ENCODE measurements at regions not wholly inside any gene's neighbourhood (a gene's known extent, or its start where the extent isn't known, plus 50 kb on each side); places are given as distances from the start of the nearest gene placed in this dataset.
"Not testable (repeated sequence)": the region's sequence is repeated elsewhere in the genome, so short reads cannot be mapped to it uniquely, and the experiment has no call there.

DNA sequence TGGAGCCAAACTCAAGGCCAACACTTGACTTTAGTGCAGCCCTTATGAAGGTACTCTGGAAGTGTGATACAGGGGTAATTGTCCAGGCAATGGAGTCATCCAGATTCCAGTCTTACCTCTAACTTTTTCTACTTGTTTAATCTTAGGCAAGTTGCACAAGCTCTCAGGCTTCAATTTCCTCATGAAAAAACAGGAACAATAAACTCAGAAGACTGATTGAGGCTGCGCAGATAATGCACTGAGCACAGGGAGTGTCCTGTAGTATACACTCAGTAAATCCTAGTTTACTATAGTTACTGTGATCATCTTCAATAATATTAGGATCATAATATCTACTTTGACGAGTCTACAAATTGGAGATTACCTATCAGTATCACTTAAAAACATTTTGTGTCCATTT, 127.5 kb upstream of the SMLR1 start:
- 70 to 81% methylated on average over 2 of the region's 2 CpGs for WGBS, 2 donors
- intact Hi-C loops (cut with DNase I; ENCODE audit: low total_unique reads), result loop anchor here (10.0 kb wide), 1 partner anchor 375 kb away; no protein-coding TSS in a partner anchor

DNA sequence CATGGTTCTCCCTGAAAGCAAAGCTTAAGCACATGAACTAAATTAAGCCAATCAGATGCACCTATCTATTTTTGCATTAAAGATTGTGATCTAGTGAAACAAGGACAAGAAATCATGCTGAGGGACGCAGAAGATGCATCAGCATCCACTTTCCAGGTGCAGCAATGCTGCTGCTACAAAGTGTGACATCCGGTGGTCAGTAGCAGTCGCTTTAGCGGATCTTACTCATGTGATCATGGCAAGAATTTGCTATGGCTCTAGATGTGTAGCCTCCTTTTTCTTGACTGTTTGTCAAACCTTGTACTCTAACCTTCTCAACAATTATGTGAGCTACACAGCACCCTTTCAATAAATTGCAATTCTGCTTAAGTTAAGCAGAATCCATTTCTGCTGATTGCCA, 126.8 kb upstream of the SMLR1 start:
- Histone ChIP-seq H3K27ac (no peak overlapping the region), H3K36me3 (ENCODE audit: low read depth, missing control alignments) (no peaks in the 10 kb centered on the region), H3K27me3 (no peaks in the 10 kb centered on the region), H3K4me3 (no peak overlapping the region), H3K4me1 (no peaks in the 10 kb centered on the region), H3K9me3 (no peaks in the 10 kb centered on the region)
- WGBS, 2 donors, result 91 to 95% methylated on average over 4 of the region's 4 CpGs
- TF ChIP-seq POLR2A (IDR thresholded peaks at IDR 0.05), result no peak
- TF ChIP-seq, protein P1, sequence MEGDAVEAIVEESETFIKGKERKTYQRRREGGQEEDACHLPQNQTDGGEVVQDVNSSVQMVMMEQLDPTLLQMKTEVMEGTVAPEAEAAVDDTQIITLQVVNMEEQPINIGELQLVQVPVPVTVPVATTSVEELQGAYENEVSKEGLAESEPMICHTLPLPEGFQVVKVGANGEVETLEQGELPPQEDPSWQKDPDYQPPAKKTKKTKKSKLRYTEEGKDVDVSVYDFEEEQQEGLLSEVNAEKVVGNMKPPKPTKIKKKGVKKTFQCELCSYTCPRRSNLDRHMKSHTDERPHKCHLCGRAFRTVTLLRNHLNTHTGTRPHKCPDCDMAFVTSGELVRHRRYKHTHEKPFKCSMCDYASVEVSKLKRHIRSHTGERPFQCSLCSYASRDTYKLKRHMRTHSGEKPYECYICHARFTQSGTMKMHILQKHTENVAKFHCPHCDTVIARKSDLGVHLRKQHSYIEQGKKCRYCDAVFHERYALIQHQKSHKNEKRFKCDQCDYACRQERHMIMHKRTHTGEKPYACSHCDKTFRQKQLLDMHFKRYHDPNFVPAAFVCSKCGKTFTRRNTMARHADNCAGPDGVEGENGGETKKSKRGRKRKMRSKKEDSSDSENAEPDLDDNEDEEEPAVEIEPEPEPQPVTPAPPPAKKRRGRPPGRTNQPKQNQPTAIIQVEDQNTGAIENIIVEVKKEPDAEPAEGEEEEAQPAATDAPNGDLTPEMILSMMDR (IDR thresholded peaks at IDR 0.05), result no peak
- no peak for DNase-seq
- intact Hi-C loops (cut with DNase I; ENCODE audit: low total_unique reads), result loop anchor here (10.0 kb wide), 1 partner anchor 376 kb away; no protein-coding TSS in a partner anchor

More for the DNA sequence above, 127.5 kb upstream of the SMLR1 start:
- H3K27me3 ChIP-seq, result no peaks in the 10 kb centered on the region
- H3K4me3 ChIP-seq, result no peak overlapping the region
- no peak for TF ChIP-seq POLR2A (IDR thresholded peaks at IDR 0.05)
- DNase-seq, result no peak
- no peak overlapping the region for H3K27ac ChIP-seq
- no peaks in the 10 kb centered on the region for H3K9me3 ChIP-seq
- no peaks in the 10 kb centered on the region for H3K4me1 ChIP-seq
- H3K36me3 ChIP-seq (ENCODE audit: low read depth, missing control alignments), result no peaks in the 10 kb centered on the region

DNA sequence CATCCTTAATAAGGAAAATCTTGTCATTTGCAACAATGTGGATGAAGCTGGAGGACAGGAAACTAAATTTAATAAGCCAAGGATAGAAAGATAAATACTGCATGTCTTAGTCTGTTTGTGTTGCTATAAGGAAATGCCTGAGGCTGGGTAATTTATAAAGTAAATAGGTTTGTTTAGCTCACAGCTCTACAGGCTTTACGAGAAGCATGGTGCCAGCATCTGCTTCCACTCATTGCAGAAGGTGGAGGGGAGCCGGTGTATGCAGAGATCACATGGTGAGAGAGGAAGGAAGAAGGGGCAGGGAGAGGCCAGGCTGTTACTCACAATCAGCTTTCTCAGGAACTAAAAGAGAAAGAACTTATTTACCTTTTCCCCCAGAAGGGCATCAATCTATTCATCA, 118.9 kb upstream of the SMLR1 start:
- H3K36me3 ChIP-seq (ENCODE audit: low read depth, missing control alignments), result no peaks in the 10 kb centered on the region
- H3K27me3 ChIP-seq, result no peaks in the 10 kb centered on the region
- no peak for DNase-seq
- intact Hi-C loops (cut with DNase I; ENCODE audit: low total_unique reads), result loop anchor here (10.0 kb wide), 1 partner anchor 384 kb away; no protein-coding TSS in a partner anchor
- no peaks in the 10 kb centered on the region for H3K4me1 ChIP-seq
- no peak overlapping the region for H3K27ac ChIP-seq
- H3K9me3 ChIP-seq, result no peaks in the 10 kb centered on the region
- no peak for TF ChIP-seq POLR2A (IDR thresholded peaks at IDR 0.05)
- TF ChIP-seq, protein P1 (IDR thresholded peaks at IDR 0.05), result no peak
- 36 to 60% methylated on average over 2 of the region's 2 CpGs for WGBS, 2 donors
- no peak overlapping the region for H3K4me3 ChIP-seq

DNA sequence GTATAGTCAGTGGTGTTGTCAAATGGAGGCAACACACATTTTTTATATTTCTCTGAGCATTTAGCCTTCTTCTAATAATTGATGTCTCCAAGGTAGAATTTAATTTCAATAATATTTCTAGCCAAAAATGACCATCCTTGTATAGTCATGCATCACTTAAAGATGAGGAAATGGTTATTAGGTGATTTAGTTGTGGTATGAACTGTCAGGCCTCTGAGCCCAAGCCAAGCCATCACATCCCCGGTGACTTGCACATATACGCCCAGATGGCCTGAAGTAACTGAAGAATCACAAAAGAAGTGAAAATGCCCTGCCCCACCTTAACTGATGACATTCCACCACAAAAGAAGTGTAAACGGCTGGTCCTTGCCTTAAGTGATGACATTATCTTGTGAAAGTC, 115.6 kb upstream of the SMLR1 start:
- H3K4me1 ChIP-seq; intact Hi-C loops (cut with DNase I; ENCODE audit: low total_unique reads); H3K27me3 ChIP-seq; H3K36me3 ChIP-seq (ENCODE audit: low read depth, missing control alignments); DNase-seq; H3K9me3 ChIP-seq; H3K27ac ChIP-seq; H3K4me3 ChIP-seq: not testable (repeated sequence)
- WGBS, 2 donors, result 81 to 97% methylated on average over 3 of the region's 3 CpGs

DNA sequence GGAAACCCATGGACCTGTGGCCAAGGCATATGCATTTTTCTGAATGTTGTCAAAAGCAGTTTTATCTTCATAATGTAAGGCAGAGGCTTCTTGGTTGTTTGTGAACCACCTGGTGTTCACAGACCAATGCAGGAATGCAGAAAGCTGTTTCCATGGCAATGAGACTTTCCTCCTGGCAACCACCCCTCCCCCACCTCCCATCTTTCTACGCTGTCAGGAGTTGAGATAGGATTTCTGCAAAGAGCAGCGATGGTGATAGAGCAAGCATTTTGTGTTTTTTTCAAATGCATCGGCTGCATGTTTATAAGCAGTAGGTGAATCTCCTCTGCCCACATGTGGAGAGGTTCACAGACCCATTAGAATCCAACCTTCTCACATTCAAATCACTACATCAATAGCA, 114.1 kb upstream of the SMLR1 start:
- H3K36me3 ChIP-seq (ENCODE audit: low read depth, missing control alignments), result no peaks in the 10 kb centered on the region
- H3K9me3 ChIP-seq, result no peaks in the 10 kb centered on the region
- no peak overlapping the region for H3K4me3 ChIP-seq
- H3K4me1 ChIP-seq, result no peaks in the 10 kb centered on the region
- intact Hi-C loops (cut with DNase I; ENCODE audit: low total_unique reads), result no loop called here
- DNase-seq, result no peak
- TF ChIP-seq POLR2A (IDR thresholded peaks at IDR 0.05), result no peak
- TF ChIP-seq, protein P1 (IDR thresholded peaks at IDR 0.05), result no peak
- WGBS, 2 donors, result 55 to 63% methylated on average over 3 of the region's 3 CpGs
- no peaks in the 10 kb centered on the region for H3K27me3 ChIP-seq
- no peak overlapping the region for H3K27ac ChIP-seq

DNA sequence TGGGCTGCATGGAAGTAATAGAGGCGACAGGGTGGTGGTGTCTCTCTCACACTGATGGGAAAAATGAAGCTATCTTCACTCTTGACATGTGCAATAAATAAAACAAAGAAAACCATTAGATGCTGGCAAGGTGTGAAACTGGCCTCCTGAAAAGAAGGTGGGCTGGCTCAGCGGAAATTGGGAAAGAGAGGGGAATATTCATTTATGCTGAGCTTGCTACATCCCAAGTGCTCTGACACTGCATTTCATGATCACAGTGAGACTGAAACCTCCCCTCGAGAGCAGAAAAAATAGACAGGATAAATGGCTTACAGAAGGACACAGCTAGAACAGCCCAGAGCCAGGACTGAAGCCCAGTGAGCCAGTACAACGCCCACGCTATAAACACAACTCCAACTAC, 112.1 kb upstream of the SMLR1 start:
- Histone ChIP-seq H3K36me3 (ENCODE audit: low read depth, missing control alignments) (no peaks in the 10 kb centered on the region), H3K4me1 (no peaks in the 10 kb centered on the region), H3K27ac (no peak overlapping the region), H3K4me3 (no peak overlapping the region), H3K9me3 (no peaks in the 10 kb centered on the region), H3K27me3 (no peaks in the 10 kb centered on the region)
- no peak for DNase-seq
- 79 to 86% methylated on average over 5 of the region's 5 CpGs for WGBS, 2 donors
- intact Hi-C loops (cut with DNase I; ENCODE audit: low total_unique reads), result no loop called here
- no peak for TF ChIP-seq POLR2A (IDR thresholded peaks at IDR 0.05)
- TF ChIP-seq, protein P1 (IDR thresholded peaks at IDR 0.05), result no peak
